ENCODE measurements at regions not wholly inside any gene's neighbourhood (a gene's known extent, or its start where the extent isn't known, plus 50 kb on each side); places are given as distances from the start of the nearest gene placed in this dataset.
A peak's percentile ranks its signal among the peaks of the same experiment; 100 is the strongest.
"Not testable (repeated sequence)": the region's sequence is repeated elsewhere in the genome, so short reads cannot be mapped to it uniquely, and the experiment has no call there.

DNA sequence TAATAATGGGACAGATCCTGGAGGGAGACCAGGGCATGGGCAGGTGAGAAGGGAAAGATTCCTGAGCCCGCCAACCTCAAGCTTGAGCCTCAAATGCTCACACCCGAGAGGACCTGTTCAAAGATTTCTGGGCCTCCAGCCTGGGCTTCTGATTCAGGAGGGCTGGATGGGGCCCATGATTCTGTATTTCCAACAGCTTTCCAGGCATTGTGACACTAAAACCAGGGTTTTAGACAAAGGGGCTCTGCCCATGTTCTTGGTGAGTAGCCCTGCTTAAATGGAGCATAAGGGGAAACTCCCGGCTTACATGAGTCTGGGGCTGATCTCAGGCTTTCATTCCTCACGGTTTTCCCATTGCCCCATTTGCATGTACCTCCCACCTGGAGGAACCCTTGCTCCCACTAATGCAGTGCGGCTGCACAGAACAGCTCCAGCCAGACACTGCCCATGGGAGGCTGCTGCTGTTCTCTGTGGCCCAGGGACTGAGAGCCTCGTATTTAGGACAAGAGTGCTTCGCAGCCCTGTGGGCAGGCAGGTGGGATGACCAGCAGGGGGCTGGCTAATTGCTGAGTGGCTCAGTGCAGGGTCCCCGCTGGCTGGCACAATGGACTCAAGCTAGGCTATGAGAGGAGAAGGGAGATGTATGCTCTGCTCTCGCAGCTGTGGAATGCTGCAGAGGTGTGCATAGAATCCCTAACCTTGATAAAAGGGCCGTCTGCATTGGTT, 135.3 kb upstream of the COBL start:
- no peak for ATAC-seq
- H3K4me3 Mint-ChIP-seq, result no peak overlapping the region
- CTCF ChIA-PET, result no interaction called here
- DNase-seq, result no peak
- H3K9me3 Mint-ChIP-seq (ENCODE audit: low read depth), result peaks cover 4% of the 10 kb centered on the region
- H3K36me3 Mint-ChIP-seq, result no peaks in the 10 kb centered on the region
- no peak overlapping the region for H3K27ac Mint-ChIP-seq
- H3K4me1 Mint-ChIP-seq, result no peaks in the 10 kb centered on the region
- no peaks in the 10 kb centered on the region for H3K27me3 Mint-ChIP-seq

DNA sequence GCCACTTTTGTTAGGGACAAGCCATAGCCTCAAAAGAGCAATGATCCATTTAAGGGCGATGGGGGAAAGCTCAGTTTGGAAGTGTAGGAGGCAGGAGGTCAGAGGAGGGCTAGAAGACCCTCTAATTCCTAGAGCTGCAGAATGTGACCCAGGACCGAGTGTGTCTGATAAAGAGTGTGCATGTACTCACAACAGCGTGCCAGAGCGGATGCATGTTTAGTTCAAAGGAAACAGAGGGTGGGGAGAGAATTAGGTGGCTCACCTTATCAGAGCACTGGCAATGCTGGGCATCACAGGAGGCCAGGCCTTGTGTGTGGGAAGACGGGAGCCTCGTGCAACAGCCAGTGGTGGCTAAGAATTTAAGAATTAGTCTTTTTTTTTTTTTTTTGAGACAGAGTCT, 133.9 kb upstream of the COBL start:
- H3K9me3 Mint-ChIP-seq (ENCODE audit: low read depth), result peaks cover 4% of the 10 kb centered on the region
- ATAC-seq (no peak), DNase-seq (no peak)
- H3K4me3 Mint-ChIP-seq, result no peak overlapping the region
- no peaks in the 10 kb centered on the region for H3K4me1 Mint-ChIP-seq
- H3K27ac Mint-ChIP-seq, result no peak overlapping the region
- CTCF ChIA-PET, result no interaction called here
- H3K36me3 Mint-ChIP-seq, result no peaks in the 10 kb centered on the region
- no peaks in the 10 kb centered on the region for H3K27me3 Mint-ChIP-seq

DNA sequence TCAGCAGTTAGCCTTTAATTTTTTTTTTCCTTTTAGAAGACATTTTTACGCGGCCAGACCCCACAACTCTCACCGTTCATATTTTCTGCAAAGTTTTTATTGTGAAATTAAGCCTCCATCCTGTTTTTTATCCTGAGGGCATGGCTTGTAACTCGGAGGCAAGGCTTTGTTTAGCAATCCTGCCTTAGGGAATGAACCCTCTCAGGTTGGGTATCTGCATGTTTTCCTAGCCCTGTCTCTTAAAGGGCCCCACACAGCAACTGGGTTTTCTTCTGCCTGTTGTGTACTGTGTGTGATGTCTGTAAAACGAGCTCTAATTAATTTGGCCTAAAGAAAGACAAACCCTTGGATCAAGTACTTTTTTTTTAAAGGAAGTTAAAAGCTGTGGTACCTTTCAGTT, 130.2 kb upstream of the COBL start:
- DNase-seq (no peak), ATAC-seq (no peak)
- H3K4me3 Mint-ChIP-seq, result no peak overlapping the region
- no peak overlapping the region for H3K27ac Mint-ChIP-seq
- CTCF ChIA-PET, result no interaction called here
- H3K9me3 Mint-ChIP-seq (ENCODE audit: low read depth), result peaks cover 6% of the 10 kb centered on the region
- no peaks in the 10 kb centered on the region for H3K27me3 Mint-ChIP-seq
- H3K36me3 Mint-ChIP-seq, result no peaks in the 10 kb centered on the region
- H3K4me1 Mint-ChIP-seq, result no peaks in the 10 kb centered on the region

- ATAC-seq (no peak), DNase-seq (no peak)
- no peak overlapping the region for H3K27ac Mint-ChIP-seq
- H3K27me3 Mint-ChIP-seq, result no peaks in the 10 kb centered on the region
- H3K4me3 Mint-ChIP-seq, result no peak overlapping the region
- H3K36me3 Mint-ChIP-seq, result no peaks in the 10 kb centered on the region
- peaks cover 6% of the 10 kb centered on the region for H3K9me3 Mint-ChIP-seq (ENCODE audit: low read depth)
- CTCF ChIA-PET, result no interaction called here
- H3K4me1 Mint-ChIP-seq, result no peaks in the 10 kb centered on the region
Observed at GRCh38 chr7:51446356-51446755, 129.7 kb upstream of the COBL start.

- Mint-ChIP-seq H3K4me1 (no peaks in the 10 kb centered on the region), H3K4me3 (no peak overlapping the region), H3K36me3 (no peaks in the 10 kb centered on the region), H3K27me3 (no peaks in the 10 kb centered on the region), H3K27ac (no peak overlapping the region), H3K9me3 (ENCODE audit: low read depth) (peaks cover 4% of the 10 kb centered on the region)
- ATAC-seq, result no peak
- CTCF ChIA-PET, result no interaction called here
- DNase-seq, result no peak
Observed at GRCh38 chr7:51444936-51445335, 128.3 kb upstream of the COBL start.

DNA sequence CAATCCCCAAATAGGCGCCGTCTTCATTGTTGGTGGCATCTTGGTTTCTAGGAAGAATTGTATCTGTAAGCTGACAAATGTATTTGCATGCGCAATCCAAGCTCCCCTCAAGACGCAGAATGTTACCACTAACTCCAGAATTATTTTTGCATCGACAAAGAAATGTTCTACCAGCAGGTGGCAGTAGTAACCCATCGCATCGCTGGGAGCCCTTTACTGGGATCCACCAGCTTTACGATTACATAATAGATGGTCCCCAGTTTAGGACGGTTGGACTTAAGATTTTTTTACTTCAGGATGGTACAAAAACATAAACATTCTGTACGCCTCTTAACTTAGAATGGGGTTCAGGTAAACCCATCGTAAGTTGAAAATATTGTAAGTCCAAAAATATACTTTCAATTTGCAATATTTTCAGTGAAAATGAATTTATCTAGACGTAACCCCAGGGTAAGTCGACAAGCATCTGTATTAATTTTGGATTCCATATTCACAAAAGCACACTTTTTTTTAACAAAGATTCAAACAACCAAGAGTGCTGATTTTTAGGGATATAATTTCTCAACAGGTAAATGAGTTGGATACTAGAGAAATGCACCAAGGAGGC, 114.0 kb upstream of the COBL start:
- no peak overlapping the region for H3K27ac Mint-ChIP-seq
- H3K4me3 Mint-ChIP-seq, result no peak overlapping the region
- no peaks in the 10 kb centered on the region for H3K9me3 Mint-ChIP-seq (ENCODE audit: low read depth)
- no peaks in the 10 kb centered on the region for H3K4me1 Mint-ChIP-seq
- CTCF ChIA-PET, result interaction anchor here (1.2 to 1.6 kb wide), 2 partner anchors 60 to 268 kb away, joined by 3 read pairs; no protein-coding TSS in a partner anchor
- no peak for ATAC-seq
- no peaks in the 10 kb centered on the region for H3K36me3 Mint-ChIP-seq
- H3K27me3 Mint-ChIP-seq, result no peaks in the 10 kb centered on the region
- DNase-seq, result peak; percentile 50

- no peaks in the 10 kb centered on the region for H3K36me3 Mint-ChIP-seq
Observed at GRCh38 chr7:51428217-51428887, 111.7 kb upstream of the COBL start.

GRCh38 chr7:51426163-51426562, 109.6 kb upstream of the COBL start:
- CTCF ChIA-PET, result no interaction called here
- DNase-seq (no peak), ATAC-seq (no peak)
- Mint-ChIP-seq H3K9me3 (ENCODE audit: low read depth) (no peaks in the 10 kb centered on the region), H3K27ac (no peak overlapping the region), H3K36me3 (no peaks in the 10 kb centered on the region), H3K4me1 (no peaks in the 10 kb centered on the region), H3K27me3 (no peaks in the 10 kb centered on the region), H3K4me3 (no peak overlapping the region)

More at GRCh38 chr7:51428217-51428887, 111.7 kb upstream of the COBL start:
- Mint-ChIP-seq H3K4me3 (no peak overlapping the region), H3K9me3 (ENCODE audit: low read depth) (no peaks in the 10 kb centered on the region), H3K27ac (no peak overlapping the region), H3K27me3 (no peaks in the 10 kb centered on the region), H3K4me1 (no peaks in the 10 kb centered on the region)
- no peak for ATAC-seq
- DNase-seq, result no peak
- CTCF ChIA-PET, result interaction anchor here (0.8 to 1.0 kb wide), 2 partner anchors 266 to 267 kb away, joined by 3 to 4 read pairs; no protein-coding TSS in a partner anchor

DNA sequence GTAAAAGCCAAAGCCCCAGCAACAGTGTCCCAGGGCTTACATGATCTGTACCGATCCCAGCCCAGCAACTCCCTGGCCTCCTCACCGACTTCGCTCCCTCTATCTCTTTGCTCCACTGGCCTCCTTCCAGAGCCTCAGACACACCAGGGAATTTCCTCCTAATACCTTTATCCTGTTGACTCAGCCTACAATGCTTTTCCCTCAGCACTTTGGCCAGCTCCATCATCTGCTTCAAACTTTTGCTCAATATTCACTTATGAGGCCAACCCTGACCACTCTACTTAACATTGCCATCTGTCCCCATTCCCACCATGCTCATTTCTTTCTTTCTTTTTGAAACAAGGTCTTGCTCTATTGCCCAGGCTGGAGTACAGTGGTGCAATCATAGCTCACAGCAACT, 93.3 kb upstream of the COBL start:
- H3K4me1 Mint-ChIP-seq; CTCF ChIA-PET; H3K27ac Mint-ChIP-seq; H3K27me3 Mint-ChIP-seq; DNase-seq; H3K36me3 Mint-ChIP-seq; H3K9me3 Mint-ChIP-seq (ENCODE audit: low read depth); ATAC-seq; H3K4me3 Mint-ChIP-seq: not testable (repeated sequence)

- H3K4me3 Mint-ChIP-seq; ATAC-seq; H3K4me1 Mint-ChIP-seq; H3K27ac Mint-ChIP-seq; CTCF ChIA-PET; H3K27me3 Mint-ChIP-seq; H3K9me3 Mint-ChIP-seq (ENCODE audit: low read depth); H3K36me3 Mint-ChIP-seq; DNase-seq: not testable (repeated sequence)
Observed at GRCh38 chr7:51397608-51398007, 81.0 kb upstream of the COBL start.

DNA sequence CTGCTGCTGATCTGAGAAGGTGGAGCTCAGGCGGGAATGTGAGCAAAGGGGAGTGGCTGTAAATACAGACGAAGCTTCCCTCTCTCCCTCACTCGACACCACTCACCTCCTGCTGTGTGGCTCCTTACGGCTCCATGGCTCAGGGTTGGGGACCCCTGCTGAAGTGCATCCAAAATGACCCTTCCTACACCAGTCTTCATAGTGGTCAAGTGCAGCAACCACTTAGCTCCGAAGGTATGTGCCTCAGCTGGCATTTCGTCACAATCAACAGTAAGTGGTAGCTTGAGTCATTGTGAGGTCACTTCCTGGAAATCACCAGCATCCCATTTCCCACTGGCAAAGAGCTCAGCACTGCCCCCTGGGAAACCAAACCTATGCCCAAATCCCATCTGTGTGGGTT, 76.4 kb upstream of the COBL start:
- DNase-seq; H3K36me3 Mint-ChIP-seq; H3K4me1 Mint-ChIP-seq; H3K4me3 Mint-ChIP-seq; H3K9me3 Mint-ChIP-seq (ENCODE audit: low read depth); H3K27ac Mint-ChIP-seq; CTCF ChIA-PET; ATAC-seq; H3K27me3 Mint-ChIP-seq: not testable (repeated sequence)

DNA sequence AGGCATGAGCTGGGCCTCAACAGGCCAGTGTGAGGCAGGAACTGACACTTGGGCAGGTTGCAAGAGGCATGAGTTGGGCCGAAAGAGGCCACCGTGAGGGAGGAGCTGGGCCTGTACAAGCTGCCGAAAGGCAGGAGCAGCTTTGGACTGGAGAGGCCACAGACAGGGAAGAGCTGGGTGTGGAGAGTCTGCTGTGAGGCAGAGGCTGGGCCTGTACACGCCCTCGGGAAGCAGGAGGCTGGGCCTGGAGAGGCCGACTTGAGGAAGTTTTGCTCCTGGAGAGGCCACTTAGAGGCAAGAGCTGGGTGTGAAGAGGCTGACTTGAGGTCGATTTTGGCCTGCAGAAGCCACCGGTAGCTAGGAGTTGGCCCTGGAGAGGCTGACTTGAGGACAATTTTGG, 73.3 kb upstream of the COBL start:
- H3K4me3 Mint-ChIP-seq; ATAC-seq; H3K36me3 Mint-ChIP-seq; DNase-seq; H3K27ac Mint-ChIP-seq; CTCF ChIA-PET; H3K9me3 Mint-ChIP-seq (ENCODE audit: low read depth); H3K4me1 Mint-ChIP-seq; H3K27me3 Mint-ChIP-seq: not testable (repeated sequence)

DNA sequence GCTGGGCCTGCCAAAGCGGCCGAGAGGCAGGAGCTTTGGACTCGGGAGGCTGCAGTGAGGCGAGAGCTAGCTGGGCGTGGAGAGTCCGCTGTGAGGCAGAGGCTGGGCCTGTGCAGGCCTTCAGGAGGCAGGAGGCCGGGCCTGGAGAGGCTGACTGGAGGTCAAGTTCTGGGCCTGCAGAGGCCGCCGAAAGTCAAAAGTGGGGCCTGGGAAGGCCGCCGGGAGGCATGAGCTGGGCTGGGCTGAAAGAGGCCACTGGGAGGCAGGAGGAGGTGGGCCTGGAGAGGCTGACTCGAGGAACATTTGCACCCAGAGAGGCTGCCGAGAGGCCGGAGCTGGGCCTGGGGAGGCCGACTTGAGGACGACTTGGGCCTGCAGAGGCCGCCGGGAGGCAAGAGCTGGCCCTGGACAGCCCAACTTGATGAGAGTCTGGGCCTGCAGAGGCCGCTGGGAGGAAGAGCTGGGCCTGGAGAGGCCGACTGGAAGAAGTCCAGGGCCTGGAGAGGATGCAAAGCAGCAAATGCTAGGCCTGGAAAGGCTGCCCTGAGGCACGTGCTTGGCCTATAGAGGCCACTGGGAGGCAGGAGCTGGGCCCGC, 72.7 kb upstream of the COBL start:
- H3K4me1 Mint-ChIP-seq; ATAC-seq; H3K27me3 Mint-ChIP-seq; DNase-seq; H3K4me3 Mint-ChIP-seq; CTCF ChIA-PET; H3K36me3 Mint-ChIP-seq; H3K27ac Mint-ChIP-seq; H3K9me3 Mint-ChIP-seq (ENCODE audit: low read depth): not testable (repeated sequence)

DNA sequence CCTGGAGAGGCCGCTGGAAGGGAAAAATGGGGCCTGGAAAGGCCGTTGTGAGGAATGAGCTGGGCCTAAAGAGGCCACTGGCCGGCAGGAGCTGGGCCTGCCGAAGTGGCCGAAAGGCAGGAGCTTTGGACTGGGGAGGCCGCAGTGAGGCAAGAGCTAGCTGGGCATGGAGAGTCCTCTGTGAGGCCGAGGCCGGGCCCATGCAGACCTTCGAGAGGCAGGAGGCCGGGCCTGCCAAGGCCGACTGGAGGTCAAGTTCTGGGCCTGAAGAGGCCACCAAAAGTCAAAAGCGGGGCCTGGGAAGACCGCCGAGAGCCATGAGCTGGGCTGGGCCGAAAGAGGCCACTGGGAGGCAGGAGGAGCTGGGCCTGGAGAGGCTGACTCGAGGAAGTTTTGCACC, 71.6 kb upstream of the COBL start:
- DNase-seq; H3K4me3 Mint-ChIP-seq; H3K36me3 Mint-ChIP-seq; H3K9me3 Mint-ChIP-seq (ENCODE audit: low read depth); CTCF ChIA-PET; H3K4me1 Mint-ChIP-seq; H3K27me3 Mint-ChIP-seq; H3K27ac Mint-ChIP-seq; ATAC-seq: not testable (repeated sequence)

Measured in activated CD8-positive, alpha-beta memory T cell treated with anti-CD3 and anti-CD28 coated beads, Interleukin-2, amount 10 ng/mL, durations not matched to agents 7 days and 5 days (primary cell).